ENCODE measurements at regions not wholly inside any gene's neighbourhood (a gene's known extent, or its start where the extent isn't known, plus 50 kb on each side); places are given as distances from the start of the nearest gene placed in this dataset.

DNA sequence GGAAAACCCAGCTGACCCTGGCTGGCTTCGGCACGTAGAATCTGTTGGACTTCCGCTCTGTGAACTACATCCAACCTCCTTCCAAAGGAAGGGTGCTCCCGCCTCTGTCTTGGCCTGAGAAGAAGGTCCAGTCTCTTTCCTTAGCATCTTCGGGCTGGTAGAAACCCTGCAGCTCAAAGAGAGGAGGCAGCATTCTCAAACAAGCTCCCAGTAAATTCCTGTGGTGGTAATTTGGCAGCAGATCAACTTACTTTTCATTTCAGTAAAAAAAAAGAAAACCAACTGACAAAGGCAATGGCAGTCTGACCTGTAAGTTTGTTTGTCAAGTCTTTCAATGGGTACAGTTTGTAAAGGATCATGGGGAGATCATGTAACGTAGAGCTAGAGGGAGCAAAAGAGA, 176.7 kb downstream of the MED10 start:
- H3K4me3 ChIP-seq = no peak overlapping the region
- no peaks in the 10 kb centered on the region for H3K9me3 ChIP-seq
- 74 to 75% methylated on average over 6 of the region's 6 CpGs for WGBS, 2 donors
- no peaks in the 10 kb centered on the region for H3K27me3 ChIP-seq
- no peaks in the 10 kb centered on the region for H3K36me3 ChIP-seq
- TF ChIP-seq, protein P1, sequence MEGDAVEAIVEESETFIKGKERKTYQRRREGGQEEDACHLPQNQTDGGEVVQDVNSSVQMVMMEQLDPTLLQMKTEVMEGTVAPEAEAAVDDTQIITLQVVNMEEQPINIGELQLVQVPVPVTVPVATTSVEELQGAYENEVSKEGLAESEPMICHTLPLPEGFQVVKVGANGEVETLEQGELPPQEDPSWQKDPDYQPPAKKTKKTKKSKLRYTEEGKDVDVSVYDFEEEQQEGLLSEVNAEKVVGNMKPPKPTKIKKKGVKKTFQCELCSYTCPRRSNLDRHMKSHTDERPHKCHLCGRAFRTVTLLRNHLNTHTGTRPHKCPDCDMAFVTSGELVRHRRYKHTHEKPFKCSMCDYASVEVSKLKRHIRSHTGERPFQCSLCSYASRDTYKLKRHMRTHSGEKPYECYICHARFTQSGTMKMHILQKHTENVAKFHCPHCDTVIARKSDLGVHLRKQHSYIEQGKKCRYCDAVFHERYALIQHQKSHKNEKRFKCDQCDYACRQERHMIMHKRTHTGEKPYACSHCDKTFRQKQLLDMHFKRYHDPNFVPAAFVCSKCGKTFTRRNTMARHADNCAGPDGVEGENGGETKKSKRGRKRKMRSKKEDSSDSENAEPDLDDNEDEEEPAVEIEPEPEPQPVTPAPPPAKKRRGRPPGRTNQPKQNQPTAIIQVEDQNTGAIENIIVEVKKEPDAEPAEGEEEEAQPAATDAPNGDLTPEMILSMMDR (IDR thresholded peaks at IDR 0.05) = no peak
- TF ChIP-seq POLR2A (IDR thresholded peaks at IDR 0.05) (no peak), EP300 (IDR thresholded peaks at IDR 0.05) (no peak)
- no peak overlapping the region for H3K27ac ChIP-seq
- DNase-seq (ENCODE audit: low spot score in 2 of 2) = no peak
- no peaks in the 10 kb centered on the region for H3K4me1 ChIP-seq

DNA sequence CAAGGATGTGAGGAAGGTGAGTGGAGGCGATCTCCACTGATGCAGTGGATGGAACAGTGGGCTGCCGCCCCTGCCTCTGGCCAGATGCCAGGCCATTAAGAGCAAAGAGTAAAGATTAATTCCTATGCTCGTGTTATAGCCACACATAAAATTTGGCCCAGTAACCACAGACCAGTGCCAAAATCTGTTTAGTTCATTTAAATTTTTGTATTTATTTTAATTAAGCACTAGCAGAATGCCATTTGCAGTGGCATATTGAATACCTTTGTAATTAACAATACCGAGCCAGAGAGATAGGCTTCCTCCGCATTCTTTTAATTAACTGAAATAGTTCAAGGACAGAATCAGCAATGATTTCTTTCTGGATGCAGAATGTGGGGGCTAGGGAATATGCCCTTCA, 179.8 kb downstream of the MED10 start:
- WGBS, 2 donors = 61 to 67% methylated on average over 5 of the region's 5 CpGs
- H3K27ac ChIP-seq = no peak overlapping the region
- no peaks in the 10 kb centered on the region for H3K27me3 ChIP-seq
- TF ChIP-seq EP300 (IDR thresholded peaks at IDR 0.05) (no peak), POLR2A (IDR thresholded peaks at IDR 0.05) (no peak)
- TF ChIP-seq, protein P1 (IDR thresholded peaks at IDR 0.05) = no peak
- no peaks in the 10 kb centered on the region for H3K4me1 ChIP-seq
- no peaks in the 10 kb centered on the region for H3K9me3 ChIP-seq
- no peaks in the 10 kb centered on the region for H3K36me3 ChIP-seq
- no peak for DNase-seq (ENCODE audit: low spot score in 2 of 2)
- no peak overlapping the region for H3K4me3 ChIP-seq

DNA sequence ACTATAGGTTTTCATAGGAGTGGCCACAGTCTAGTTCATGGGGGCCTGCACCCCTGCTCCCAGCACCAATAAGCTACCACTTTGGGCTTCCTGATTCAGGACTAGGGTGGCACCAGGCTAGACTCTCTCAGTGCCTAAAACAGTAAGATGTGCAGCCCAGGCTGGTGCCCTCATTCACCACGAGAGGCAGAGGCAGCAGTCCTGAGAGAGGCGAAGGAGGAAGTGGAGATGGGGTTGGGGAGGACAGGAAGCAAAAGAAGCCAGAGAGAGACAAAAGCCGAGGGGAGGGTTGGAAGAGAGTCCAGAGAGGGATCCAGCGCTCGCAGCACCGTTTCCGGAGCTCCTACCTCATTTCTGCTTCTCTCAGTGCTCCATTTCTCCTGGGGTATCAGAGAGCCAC, 180.9 kb downstream of the MED10 start:
- DNase-seq (ENCODE audit: low spot score in 2 of 2) = no peak
- Histone ChIP-seq H3K4me3 (no peak overlapping the region), H3K4me1 (no peaks in the 10 kb centered on the region), H3K27me3 (no peaks in the 10 kb centered on the region), H3K27ac (no peak overlapping the region), H3K36me3 (no peaks in the 10 kb centered on the region), H3K9me3 (no peaks in the 10 kb centered on the region)
- WGBS, 2 donors = 55 to 65% methylated on average over 7 of the region's 7 CpGs
- TF ChIP-seq EP300 (IDR thresholded peaks at IDR 0.05) (no peak), POLR2A (IDR thresholded peaks at IDR 0.05) (no peak)

DNA sequence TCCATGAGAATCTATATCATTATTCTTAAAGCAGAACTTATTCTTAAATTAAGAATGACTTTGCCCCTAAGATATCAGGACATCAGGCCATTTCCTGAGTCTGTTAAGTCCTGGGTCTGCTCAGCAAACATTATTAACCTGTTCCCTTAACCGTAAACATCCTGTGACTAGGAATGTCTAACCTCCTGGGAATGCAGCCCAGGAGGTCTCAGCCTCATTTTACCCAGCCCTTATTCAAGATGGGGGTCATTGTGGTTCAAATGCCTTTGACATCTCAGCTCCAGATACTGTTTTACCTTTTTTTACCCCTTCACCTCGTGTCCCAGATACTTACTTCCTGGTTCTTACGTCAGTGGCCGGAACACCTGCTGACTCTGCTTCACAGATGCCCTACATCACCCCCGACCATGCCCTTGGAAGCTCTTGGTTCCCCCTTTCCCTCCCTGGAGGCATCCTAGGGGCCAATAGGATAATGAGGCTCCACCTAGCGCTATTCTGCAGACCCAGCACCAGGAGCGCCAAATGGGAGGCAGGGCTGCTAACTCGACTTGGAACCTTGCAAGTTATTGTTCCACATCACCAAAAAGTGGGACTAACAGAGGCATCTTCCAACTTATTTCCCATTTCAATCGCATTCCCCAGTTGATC, 182.5 kb downstream of the MED10 start:
- H3K27ac ChIP-seq = no peak overlapping the region
- H3K36me3 ChIP-seq = no peaks in the 10 kb centered on the region
- no peak for DNase-seq (ENCODE audit: low spot score in 2 of 2)
- H3K27me3 ChIP-seq = no peaks in the 10 kb centered on the region
- H3K9me3 ChIP-seq = peaks cover 0 to 2% (median 0%) of the 10 kb centered on the region in 4 donors
- TF ChIP-seq EP300 (IDR thresholded peaks at IDR 0.05) (no peak), POLR2A (IDR thresholded peaks at IDR 0.05) (no peak)
- TF ChIP-seq, protein P1 (IDR thresholded peaks at IDR 0.05) = no peak
- H3K4me1 ChIP-seq = no peaks in the 10 kb centered on the region
- no peak overlapping the region for H3K4me3 ChIP-seq
- 84 to 85% methylated on average over 9 of the region's 9 CpGs for WGBS, 2 donors

DNA sequence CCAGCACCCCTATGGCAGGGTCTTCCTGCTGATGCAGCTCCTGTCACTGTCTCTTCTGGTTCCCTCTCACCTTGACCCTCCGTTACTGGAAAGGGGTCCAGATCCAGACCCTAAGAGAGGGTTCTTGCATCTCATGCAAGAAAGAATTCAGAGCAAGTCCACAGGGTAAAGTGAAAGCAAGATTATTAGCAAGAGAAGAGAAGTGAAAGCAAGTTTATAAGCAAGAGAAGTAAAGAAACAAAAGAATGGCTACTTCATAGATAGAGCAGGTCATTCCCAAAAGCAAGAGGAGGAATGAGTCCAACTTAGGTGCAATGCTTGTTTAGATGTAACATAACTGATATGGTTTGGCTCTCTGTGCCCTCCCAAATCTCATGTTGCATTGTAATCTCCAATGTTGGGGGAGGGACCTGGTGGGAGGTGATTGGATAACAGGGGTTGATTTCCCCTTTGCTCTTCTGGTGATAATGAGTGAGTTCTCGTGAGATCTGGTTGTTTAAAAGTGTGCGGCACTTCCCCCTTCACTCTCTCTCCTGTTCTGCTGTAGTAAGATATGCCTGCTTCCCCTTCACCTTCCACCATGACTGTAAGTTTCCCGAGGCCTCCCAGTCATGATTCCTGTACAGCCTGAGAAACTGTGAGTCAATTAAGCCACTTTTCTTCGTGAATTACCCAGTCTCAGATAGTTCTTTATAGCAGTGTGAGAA, 183.3 kb downstream of the MED10 start:
- Histone ChIP-seq H3K4me3 (no peak overlapping the region), H3K36me3 (no peaks in the 10 kb centered on the region), H3K27ac (no peak overlapping the region), H3K9me3 (peaks cover 0 to 3% (median 0%) of the 10 kb centered on the region in 4 donors), H3K27me3 (no peaks in the 10 kb centered on the region), H3K4me1 (no peaks in the 10 kb centered on the region)
- TF ChIP-seq, protein P1 (IDR thresholded peaks at IDR 0.05) = no peak
- TF ChIP-seq POLR2A (IDR thresholded peaks at IDR 0.05) = no peak
- TF ChIP-seq EP300 (IDR thresholded peaks at IDR 0.05) = no peak
- DNase-seq (ENCODE audit: low spot score in 2 of 2) = no peak
- 66 to 76% methylated on average over 5 of the region's 5 CpGs for WGBS, 2 donors
